Midbrain (tissue), 1 donor: ENCODE measurements at regions not wholly inside any gene's neighbourhood (a gene's known extent, or its start where the extent isn't known, plus 50 kb on each side); places are given as distances from the start of the nearest gene placed in this dataset.
A peak's percentile ranks its signal among the peaks of the same experiment; 100 is the strongest.
"Not testable (repeated sequence)": the region's sequence is repeated elsewhere in the genome, so short reads cannot be mapped to it uniquely, and the experiment has no call there.

Experiments used
- DNase-seq: peaks from one replicate; lab custom pipeline; 2025; lab: John Stamatoyannopoulos, UW

DNA sequence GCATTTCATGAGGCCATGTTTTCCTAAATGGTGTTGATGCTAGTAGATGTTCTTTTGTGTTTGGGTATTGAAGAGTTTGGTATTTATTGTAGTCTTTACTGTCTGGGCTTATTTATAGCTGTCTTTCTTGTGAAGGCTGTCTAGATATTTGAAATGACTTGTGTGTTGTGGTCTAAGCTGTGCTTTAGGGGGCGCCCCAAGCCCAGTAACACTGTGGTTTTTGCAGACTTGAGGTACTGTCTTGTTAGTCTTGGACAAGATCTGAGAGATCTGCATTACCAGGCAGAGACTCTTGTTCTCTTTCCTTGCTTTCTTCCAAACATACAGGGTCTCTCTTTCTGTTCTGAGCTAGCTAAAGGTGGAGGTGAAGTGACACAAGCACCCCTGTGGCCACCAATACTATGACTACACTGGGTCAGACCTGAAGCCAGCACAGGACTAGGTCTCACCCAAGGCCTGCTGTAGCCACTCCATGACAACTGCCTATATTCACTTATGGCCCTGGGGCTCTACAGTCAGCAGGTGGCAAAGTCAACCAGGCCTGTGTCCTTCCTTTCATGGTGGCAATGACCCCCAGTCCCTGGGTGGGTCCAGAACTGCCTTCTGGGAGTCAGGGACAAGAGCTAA lies 152.1 kb upstream of the TBC1D5 start:
- DNase-seq: peak; percentile 2

DNA sequence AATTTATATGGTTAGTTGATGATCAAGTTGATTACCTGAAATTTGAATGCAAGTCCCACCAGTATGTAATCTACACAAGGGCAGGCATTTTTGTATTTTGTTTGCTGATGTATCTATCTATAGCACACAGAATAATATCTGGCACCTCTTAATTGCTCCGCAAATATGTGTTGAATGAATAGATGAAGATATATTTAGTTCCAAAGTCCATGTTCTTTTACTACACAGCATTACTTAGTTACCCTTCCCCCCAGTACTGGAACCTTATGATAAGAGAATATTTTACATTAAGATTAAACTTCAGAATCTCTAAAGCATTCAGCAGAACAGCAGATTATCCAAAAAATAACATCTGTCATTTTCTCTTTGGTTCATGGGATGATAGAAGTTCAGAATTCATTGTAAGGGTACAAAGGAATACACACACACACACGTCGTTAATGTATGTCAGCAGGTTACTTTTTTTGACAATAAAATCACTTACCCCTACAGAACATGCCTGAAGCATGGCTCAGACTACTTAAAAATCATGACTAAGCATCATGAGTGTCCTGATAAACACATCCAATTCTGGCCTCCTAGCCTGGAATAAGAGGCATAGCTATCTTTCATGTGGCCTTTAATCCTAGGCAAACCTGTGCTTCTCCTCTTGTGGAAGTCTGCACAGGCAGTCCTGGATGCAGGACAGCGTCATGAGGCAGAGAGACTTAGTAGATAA lies 148.9 kb upstream of the TBC1D5 start:
- DNase-seq: no peak

DNA sequence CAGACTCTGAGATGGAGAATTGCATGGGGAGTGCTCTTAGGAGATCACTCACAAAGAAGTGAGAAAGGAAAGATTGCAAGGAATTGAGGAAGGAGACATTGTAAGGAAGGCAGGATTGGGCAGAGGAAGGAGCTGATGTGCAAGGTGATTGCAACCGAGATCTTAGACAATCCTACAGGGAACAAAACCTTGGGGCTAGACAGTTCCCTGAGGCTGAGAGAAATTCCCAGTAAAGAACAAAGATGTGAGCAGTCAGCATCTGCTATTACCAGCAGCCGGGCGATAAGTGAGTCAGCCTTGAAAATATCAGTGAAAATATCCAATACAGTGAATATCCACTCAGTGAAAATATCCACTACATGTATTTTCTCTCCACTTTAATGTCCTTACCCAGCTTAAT lies 143.6 kb upstream of the TBC1D5 start:
- no peak for DNase-seq

DNA sequence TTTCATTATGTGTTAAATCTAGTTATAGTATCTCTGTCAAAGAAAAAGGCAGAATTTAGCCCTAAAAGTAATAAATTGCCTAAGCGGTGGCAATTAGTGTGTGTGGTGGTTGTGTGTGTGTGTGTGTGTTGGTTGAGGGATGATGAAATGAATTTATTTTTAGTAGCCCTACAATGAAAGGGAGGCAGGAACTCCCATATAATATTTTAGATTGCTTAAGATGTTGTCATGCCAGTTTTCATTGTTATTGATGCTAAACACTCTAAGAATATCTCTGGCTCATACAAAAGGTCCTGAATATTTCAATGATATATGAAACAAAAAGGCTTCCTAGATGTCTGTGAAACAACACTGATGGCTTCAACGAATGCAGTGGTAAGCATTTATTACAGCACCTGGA lies 140.6 kb upstream of the TBC1D5 start:
- DNase-seq: no peak

DNA sequence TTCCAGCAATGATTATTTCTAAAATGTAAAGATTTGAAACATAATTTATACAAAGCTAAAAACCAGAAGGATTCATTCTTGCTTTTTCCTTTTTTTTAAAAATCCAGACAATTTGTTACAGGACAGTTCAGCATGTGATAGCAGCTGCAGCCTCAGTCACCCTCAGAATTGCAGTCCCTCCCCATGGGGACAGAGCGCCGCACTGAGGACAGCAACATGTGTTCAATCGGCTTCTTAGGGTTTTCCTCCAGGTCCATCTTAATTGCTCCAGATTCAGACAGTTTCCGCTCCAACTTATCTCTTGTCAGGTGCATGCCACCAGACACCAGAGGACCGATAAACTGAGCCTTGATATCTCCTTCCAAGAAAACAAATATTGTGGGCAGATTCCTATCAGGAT lies 134.9 kb upstream of the TBC1D5 start:
- no peak for DNase-seq

DNA sequence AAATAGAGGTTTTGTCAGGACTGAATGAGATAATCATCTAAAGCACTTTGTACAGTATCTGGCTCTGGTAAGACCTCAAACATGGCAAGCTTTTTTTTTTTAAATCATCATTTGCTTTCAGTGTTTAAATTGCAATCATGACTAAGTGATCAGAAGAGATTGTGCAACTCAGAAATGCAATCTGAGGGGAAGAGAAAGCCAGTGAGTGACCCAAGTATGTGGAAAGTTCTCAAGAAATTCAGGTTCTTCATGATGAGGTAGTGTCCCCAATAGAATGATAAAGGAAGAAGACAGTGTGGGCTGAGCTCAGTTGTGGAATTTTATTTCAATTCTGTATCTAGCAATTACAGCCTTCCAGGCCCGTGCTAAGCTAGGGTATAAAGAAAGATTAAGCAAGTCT lies 132.2 kb upstream of the TBC1D5 start:
- no peak for DNase-seq

DNA sequence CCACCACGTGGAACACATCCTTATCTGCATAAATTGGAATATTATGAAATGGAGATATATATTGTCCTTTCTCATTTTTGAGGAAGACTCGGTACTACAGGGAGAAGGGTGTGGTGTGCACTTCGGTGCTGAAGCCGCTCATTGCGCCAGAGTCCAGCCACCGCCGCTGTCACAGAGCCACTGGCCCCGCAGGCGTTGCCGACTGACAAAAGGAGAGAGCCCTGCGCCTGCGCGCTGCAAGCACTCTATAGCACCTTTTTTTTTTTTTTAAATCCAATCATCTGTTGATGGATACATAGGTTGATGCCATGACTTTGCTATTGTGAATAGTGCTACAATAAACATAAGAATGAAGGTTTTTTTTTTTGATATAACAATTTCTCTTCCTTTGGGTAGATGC lies 130.0 kb upstream of the TBC1D5 start:
- DNase-seq: no peak

DNA sequence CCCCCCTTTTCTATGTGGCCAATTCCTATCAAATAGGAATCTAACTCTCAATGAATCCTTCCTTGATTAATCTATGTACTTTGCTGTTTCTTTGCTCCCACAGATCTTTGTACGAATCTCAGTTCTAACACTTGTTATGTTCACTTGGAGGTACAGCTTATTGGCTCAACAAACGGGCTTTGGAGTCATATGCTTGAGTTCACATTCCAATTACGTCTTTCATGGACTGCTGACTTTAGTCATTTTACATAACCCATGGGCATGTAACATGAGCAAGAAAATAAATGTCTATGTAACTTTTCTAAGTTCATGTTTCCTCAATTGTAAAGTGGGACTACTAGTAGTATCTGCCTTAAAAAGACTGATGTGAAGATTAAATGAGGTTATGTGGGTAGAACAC lies 123.2 kb upstream of the TBC1D5 start:
- no peak for DNase-seq

DNA sequence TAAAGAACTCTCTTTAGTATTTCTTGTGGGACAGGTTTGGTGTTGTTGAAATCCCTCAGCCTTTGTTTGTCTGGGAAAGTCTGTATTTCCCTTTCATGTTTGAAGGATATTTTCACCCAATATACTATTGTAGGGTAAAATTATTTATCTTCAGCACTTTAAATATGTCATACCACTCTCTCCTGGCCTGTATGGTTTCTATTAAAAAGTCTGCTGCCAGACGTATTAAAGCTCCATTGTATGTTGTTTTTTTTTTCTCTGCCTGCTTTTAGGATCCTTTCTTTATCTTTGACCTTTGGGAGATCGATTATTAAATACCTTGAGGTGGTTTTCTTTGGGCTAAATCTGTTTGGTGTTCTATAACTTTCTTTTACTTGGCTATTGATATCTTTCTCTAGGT lies 119.0 kb upstream of the TBC1D5 start:
- no peak for DNase-seq

DNA sequence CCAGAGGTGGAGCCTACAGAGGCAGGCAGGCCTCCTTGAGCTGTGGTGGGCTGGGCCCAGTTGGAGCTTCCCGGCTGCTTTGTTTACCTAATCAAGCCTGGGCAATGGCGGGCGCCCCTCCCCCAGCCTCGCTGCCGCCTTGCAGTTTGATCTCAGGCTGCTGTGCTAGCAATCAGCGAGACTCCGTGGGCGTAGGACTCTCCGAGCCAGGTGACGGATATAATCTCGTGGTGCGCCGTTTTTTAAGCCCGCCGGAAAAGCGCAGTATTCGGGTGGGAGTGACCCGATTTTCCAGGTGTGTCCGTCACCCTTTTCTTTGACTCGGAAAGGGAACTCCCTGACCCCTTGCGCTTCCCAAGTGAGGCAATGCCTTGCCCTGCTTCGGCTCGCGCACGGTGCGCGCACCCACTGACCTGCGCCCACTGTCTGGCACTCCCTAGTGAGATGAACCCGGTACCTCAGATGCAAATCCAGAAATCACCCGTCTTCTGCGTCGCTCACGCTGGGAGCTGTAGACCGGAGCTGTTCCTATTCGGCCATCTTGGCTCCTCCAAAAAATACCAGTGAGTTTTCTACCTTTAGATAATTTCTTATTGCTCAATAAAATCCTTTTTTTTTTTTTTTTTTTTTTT lies 118.5 kb upstream of the TBC1D5 start:
- not testable (repeated sequence) for DNase-seq

DNA sequence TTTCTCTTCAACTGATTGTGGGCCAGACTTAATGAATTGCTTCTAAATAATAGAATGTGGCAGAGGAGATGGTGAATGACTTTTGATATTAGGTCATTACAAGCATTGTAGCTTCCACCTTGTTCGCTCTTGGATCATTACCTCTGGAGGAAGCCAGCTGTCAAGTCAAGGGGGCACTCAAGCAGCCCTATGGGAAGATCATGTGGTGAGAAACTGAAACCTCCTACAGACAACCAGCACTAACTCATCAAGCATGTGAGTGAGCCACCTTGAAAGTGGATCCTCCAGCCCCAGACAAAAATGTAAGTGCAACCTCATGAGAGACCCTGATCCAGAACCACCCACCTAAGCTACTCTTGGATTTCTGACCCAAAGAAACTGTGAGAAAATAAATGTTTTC lies 109.8 kb upstream of the TBC1D5 start:
- no peak for DNase-seq

DNA sequence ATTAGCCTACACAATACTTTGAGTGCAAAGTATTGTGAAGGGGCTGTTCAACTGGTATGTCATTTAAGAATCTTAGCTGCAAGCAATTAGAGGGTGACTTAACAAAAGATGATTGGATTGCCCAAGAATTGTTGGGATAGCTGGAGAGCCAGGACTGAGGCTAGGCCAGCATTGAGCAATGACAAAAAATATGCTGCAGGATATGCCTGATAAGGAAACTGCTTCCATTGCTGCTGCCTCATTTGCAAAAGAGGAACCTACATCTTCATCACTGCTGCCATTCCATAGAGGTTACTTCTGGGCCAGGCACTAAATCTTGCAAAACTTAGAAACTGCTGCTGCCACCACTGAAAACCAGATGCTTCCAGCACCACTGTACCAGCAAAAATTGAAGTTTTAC lies 108.0 kb upstream of the TBC1D5 start:
- DNase-seq: no peak

DNA sequence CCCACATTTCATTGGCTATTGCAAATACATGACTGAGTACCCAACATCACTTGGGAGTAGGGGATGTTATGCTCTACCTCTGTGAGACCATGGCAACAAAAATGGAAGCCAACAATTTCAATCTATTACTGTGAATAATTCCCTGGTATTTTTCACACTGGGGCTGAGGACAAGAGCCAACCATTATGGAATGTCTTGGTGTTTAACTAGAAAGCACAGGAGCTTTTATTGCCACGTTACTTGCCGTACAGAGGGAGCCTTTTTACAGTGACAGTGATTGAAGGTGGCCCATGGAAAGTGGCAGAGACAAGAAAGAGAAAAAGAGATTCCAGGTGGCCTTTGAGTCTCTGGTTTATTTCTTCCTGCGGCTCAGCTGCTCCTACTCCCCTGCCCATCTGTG lies 105.7 kb upstream of the TBC1D5 start:
- no peak for DNase-seq

DNA sequence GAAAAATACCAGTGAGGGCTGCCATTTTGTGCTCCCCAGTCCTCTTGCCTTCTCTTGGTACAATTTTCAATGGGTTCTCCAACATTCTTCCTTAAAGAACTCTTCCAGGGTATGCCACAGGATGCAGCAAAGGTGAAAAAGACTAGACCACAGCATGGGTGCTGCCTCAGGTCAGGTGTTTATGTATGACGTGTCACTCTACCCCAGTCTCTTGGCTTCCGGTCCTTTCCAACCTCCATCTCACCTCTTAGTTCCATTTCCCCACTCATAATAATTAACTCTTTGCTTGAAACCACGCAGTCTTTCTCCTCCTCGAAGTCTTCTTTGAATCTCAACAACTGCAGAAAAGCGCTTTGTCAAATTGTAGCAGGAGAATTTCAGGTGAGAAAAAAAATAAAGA lies 104.7 kb upstream of the TBC1D5 start:
- DNase-seq: no peak

DNA sequence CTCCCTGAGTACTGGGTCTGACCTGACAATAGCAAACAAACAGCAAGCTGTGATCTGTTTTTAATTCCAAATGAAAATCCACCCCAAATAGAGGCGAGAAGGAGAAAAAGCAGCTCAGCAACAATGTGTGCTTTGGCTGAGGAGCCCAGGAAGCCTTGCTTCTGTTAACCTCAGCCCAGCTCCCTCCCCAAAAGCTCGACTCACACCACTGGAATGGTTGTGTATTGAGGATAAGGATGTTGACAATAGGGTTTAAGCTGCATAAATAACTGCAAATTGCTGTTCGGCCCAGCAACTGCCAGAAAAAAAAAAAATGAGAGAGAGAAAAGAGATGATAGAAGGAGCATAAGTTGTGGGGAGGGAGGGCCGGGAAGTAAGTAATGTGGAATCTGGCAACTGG lies 104.0 kb upstream of the TBC1D5 start:
- no peak for DNase-seq

DNA sequence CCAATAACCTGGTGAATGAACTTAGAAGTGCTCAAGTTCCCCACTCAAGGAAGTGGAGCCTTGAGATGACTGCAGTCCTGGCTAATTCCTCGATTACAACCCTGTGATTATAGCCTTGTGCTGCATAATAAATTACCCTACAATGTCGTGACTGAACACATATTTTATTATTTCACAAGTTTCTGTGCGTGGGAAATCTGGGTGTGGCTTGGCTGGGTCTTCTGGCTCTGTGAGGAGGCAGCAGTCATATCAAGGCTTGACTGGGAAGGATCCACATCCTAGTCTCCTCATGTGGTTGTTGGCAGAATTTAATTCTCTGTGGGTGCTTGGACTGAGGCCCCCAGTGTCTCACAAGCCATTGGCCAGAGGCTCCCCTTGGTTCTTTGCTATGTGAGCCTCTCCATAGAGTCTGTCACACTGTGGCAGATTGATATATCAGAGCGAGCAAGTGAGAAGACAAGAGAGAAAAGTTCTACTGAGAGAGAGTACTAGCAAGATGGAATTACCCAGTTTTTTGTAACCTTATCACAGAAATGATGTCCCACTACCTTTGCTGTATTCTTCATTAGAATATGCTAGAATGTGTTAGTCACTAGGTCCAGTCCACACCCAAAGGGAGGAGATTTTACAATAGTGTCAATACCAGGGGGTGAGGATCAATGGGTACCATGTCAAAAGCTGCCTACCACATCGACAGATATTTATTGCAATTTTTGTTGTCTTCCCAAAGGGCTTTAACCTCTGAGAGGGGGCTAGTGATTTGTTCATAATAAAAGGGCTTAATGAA lies 102.8 kb upstream of the TBC1D5 start:
- no peak for DNase-seq

DNA sequence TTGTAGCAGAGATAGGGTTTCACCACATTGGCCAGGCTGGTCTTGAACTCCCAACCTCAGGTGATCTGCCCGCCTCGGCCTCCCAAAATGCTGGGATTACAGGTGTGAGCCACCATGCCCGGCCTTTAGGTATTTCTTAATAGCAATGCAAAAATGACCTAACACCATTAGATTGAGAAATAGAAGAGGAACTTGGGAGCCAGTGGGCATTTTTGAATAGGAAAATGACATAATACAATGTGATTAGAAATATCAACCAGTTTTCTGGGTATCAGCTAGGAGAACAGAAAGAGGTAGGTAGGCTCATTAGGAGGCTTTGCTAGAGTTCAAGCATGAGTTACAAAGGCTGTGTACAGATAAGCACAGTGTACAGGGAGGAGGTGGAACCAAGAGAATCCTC lies 101.8 kb upstream of the TBC1D5 start:
- DNase-seq: no peak

DNA sequence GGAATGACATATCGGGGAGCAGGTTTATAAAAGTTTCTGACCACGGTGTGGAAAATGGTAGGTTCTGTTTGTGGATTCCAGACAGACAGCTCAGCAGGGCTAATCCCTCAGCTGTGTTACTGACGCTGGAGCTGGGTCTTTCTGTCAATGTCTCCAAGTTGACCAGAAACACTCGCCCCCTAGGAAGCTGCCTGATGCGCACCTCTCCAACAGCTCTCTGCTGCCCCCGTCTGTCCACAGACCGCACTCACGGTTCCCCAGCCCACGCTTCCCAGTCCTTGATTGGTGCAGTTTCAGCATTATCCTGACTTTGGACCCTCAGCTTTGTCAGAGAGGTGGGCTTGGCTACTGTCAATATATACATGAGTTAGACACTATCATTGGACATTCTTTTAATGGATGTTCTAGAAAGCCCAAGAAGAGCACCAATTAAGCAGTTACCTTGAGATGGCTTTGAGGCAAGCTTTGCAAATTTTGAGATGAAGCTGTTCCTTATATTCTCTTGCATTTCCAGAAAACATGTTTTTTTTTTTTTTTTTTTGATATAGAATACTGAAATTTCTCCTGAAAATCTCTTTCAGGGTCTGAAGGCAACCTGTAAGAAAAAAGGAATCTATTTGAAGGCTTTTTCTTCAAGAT lies 98.9 kb upstream of the TBC1D5 start:
- peak; percentile 78 for DNase-seq

DNA sequence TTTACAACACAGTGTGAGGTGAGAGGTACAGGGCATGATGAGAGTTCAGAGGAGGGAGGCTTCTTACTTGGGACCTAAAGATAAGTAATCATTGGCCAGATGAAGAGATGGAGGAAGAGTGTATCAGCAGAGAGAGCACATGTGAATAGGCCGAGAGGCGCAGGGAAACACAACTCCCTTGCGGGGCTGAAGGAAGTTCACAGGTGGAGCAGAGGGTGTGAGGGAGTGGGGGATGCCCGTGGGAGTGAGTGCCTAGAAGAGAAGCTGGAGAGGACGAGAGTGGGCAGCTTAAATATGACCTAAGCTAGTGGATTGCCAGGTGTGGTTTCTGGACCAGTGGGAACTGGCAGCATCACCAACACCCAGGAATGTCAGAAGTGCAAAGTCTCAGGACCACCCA lies 98.2 kb upstream of the TBC1D5 start:
- no peak for DNase-seq

DNA sequence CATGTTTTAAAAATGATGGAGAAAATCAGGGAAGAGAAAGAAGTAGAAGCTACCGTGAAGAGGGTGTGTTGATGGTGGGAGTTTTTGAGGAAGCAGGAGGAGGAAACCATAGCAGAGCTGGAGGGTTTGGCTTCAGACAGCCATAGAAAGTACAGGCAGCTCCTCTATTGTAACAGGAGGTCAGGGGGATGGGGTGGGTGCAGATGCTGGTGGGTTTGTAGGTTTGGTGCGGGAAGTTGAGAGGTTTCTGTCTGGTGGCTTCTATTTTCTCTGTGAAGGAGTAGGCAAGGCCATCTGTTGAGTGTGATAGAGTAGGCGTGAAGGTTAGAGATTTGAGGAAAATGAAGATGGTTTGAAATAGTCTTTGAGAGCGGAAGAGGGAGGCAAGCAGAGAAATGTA lies 97.7 kb upstream of the TBC1D5 start:
- DNase-seq: no peak

DNA sequence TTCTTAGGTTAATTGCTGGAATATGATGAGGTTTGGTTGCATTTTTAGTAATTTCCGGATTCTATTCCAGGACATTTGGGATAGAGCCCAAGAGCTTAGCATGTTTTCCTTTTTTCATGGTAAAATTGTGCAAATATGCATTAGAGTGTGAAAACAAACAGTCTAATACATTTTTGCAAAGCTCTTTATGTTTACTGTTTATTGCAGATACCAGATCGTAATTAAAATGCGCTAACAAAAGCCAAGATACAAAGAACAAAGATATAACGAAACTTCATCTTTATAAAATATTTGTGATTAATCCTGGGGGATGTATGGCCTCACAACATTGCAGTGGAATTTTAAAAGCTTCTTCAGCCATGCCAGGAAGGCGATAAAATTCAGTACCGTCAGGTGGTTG lies 94.5 kb upstream of the TBC1D5 start:
- no peak for DNase-seq

DNA sequence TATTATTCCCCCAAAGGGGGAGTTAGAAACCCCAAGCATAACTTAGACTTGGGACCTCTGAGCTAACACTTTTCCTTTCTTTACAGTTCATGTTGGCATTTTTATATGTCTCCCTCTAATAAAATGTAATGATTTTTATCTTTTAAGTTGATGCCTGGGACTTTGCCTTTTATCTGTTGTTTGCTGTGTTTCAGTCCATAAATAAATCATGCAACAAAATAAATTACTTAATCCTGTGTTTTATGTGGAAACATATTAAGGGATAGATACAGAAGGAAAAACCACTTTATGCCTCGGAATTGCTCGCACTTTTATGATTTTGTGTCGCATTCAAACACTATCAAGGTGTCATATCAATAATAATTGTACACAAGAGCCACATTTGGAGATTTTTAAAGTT lies 93.7 kb upstream of the TBC1D5 start:
- DNase-seq: no peak
